HG02981 (cell line): ENCODE measurements at regions not wholly inside any gene's neighbourhood (a gene's known extent, or its start where the extent isn't known, plus 50 kb on each side); places are given as distances from the start of the nearest gene placed in this dataset.
"Not testable (repeated sequence)": the region's sequence is repeated elsewhere in the genome, so short reads cannot be mapped to it uniquely, and the experiment has no call there.

Source experiments
- ATAC-seq: cut with Tn5 transposase; IDR thresholded peaks from one replicate; pipeline ENCODE4 v1.9.1; 2021; ENCODE audit warnings: mild to moderate bottlenecking, moderate library complexity; ENCODE audit not compliant: unreplicated experiment

DNA sequence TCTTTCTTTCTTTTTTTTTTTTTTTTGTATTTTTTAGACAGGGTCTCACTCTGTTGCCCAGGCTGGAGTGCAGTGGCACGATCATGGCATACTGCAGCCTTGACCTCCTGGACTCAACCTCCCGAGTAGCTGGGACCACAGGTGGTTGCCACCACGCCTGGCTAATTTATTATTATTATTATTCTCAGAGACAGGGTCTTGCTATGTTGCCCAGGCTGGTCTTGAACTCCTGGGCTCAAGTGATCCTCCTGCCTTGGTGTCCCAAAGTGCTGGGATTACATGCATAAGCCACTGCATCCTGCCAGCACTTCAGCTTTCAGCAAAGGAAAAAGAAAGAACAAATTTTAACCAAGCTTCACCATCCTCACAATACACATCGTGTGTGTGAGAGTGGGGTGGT is 97.9 kb upstream of the SERBP1 start:
- no peak for ATAC-seq

- no peak for ATAC-seq
These were observed 99.9 kb upstream of the SERBP1 start for GRCh38 chr1:67530071-67530470.

GRCh38 chr1:67532452-67533216 is 102.4 kb upstream of the SERBP1 start:
- ATAC-seq = no peak

DNA sequence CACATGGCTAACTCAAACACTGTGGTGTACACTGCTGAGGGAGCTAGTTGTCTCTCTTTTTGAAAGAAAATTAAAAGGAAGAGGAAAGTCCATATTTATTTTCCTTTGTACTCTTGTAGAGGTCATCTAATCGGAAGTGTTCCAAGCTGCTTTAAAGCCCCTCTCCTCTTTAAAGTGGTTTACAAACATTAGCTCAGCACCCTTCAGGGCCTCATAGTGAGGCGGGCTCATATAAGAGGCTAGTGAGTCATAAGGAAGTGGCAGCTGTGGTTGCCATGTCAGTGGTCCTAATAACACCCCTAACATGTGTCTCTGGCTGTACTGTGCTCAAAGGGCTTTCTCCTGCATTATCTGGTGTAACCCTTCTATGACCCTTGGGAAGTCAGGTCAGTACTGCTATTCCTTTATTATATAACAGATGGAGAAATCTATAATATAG is 104.4 kb upstream of the SERBP1 start:
- no peak for ATAC-seq

- peak; percentile 81 for ATAC-seq
These were observed 105.3 kb upstream of the SERBP1 start for GRCh38 chr1:67535474-67535873.

- no peak for ATAC-seq
These were observed 106.9 kb upstream of the SERBP1 start for GRCh38 chr1:67536957-67537666.

DNA sequence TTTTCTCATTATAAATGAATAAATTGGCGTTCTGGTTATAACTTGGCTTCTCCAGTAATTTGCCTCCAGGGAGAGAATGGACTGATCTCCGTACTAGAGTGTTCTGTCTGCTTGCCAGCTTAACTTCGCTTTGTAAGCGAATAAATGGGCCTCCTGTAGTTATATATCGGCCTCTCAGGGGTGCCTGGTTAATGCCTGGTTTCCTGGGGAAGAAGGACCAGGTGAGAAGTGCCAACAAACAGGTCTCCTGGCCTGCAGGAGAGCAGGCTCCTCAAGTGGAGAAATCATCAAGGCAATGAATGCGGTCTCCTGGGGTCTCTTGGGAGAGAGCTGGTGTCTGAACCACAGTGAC is 107.4 kb upstream of the SERBP1 start:
- no peak for ATAC-seq

- ATAC-seq = no peak
These were observed 110.0 kb upstream of the SERBP1 start for GRCh38 chr1:67540025-67540732.

DNA sequence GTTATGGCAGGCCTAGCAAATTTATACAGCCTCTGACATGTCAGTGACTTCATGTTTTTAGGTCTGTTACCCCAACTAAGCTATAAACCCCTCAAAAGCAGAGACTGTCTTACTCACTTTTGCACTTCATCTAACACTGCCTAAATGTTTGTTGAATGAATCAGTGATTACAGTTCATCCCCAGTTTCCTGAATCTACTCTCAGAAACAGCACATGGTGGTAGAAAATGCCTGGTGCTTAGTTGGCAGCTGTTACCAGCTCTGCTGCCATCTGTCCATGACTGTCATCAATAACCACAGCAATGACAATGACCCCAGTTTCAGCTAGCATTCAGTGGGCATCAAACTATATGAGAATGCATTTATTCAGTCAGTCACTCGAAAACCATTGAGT is 110.5 kb upstream of the SERBP1 start:
- ATAC-seq = no peak

- ATAC-seq = no peak
These were observed 112.5 kb upstream of the SERBP1 start for GRCh38 chr1:67542747-67543146.

DNA sequence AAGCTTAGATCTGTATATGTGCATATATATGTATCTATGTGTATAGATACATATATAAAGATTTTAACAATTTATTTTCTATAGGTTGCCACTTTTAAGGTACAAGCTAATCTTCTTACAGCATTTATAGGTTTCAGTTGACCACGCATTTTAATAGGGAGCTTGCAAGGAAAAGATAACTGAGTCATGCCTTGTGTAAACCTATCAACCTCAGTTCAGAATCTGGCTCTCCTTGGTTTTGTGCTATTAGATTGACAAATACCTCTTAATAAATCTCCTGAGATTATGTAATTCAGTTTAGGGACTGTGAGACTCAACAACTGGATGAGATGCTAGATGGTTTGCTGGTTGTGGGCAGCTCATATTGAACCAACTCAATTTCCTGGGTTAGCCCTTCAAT is 114.7 kb upstream of the SERBP1 start:
- ATAC-seq = no peak

DNA sequence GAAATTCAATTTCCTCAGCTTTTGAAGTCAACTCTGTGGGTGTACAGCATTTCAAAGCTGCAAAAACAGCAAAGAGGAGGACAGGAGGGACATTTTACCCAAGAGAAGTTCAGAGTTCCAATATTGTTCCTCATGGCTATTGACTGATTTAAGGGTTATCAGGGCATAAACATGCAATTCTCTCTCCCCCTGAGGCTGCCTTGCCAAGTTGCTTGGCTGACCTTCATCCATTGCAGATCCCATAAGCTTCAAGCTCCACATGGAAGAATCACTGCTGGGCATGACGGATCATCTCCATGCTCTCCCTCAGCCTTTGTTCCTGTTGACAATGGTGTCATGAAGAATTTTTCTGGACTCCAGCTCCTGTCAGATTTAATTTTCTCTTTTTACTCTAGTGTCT is 115.2 kb upstream of the SERBP1 start:
- ATAC-seq = no peak

DNA sequence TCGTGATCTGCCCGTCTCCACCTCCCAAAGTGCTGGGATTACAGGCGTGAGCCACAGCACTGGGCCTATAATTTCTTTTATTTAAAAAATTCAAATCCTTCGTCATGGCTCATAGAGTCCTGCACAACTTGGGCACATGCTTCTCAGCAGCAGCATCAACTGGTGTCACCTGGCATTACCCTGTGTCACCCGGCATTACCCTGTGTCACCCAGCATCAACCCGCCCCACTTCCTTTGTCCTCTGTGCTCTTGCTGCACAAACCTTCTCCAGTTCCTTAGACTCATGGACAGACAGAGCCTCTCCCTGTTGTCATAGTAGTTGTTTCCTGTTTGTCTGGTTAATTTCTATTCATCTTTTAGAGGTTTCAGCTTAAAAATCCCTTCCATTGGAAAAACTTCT is 121.2 kb upstream of the SERBP1 start:
- no peak for ATAC-seq

DNA sequence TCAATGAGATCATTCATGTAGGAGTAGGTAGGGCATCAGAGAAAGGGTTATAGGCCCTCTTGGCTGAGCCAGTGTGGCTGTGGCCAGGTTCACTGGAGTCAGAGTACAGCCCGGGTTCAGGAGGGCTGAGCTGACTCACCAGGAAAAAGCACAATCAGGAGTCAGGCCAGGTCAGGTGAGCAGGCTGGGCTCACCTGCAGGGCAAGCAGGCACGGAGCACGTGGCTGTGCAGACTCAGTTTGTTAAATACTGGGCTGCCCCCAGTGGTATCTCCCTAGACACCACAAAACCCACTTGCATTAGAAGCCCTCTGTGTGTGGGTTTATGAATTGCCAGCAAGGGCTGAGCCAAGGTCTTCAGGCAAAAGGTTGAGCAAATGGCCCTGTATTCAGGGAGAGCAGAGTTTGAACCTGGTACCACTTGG is 122.1 kb upstream of the SERBP1 start:
- ATAC-seq = no peak

DNA sequence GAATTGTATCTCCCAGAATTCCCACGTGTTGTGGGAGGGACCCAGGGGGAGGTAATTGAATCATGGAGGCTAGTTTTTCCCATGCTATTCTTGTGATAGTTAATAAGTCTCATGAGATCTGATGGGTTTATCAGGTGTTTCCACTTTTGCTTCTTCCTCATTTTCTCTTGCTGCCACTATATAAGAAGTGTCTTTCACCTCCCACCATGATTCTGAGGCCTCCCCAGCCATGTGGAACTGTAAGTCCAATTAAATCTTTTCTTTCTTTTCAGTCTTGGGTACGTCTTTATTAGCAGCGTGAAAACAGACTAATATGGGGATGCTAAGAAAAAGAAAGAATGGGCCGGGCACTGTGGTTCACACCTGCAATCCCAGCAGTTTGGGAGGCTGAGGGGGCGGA is 124.0 kb upstream of the SERBP1 start:
- ATAC-seq = not testable (repeated sequence)

DNA sequence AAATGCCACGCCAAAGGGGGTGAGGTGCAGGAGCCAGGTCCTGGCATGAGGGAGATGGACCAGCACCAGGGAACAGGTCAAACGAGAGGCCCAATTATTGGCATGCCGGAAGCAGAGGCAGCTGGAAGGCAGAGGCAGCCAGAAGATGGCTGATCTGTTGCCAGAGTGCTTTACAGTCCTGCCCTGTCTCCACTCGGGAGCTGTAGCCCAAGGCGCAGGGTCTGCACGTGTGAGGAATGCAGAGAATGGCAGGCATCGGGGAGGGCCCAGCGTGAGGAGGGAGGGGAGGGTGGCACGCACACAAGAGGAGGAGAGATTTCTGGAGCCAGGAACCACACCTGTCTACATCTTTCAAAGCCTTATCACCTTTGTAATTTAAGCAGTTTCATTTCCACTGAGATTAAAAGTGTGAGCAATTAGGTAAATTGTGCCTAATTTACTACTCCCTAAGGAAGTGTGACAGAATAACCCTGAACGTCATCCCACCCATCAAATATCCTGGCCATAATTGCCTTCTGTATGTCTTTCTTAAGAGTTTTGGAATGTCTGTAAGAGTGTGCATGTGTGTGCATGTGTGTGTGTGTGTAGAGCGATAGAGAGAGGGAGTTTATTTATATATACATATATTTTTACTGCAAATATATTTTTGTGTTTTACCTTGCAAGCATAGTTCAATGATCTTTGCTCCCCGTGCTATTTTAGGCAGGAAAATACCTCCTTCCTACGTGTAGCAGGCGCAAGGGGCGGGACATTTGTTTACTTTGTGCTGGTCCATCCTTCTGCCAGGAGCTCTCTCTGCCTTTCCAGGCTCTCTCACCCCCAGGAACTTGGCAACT is 125.5 kb upstream of the SERBP1 start:
- no peak for ATAC-seq

DNA sequence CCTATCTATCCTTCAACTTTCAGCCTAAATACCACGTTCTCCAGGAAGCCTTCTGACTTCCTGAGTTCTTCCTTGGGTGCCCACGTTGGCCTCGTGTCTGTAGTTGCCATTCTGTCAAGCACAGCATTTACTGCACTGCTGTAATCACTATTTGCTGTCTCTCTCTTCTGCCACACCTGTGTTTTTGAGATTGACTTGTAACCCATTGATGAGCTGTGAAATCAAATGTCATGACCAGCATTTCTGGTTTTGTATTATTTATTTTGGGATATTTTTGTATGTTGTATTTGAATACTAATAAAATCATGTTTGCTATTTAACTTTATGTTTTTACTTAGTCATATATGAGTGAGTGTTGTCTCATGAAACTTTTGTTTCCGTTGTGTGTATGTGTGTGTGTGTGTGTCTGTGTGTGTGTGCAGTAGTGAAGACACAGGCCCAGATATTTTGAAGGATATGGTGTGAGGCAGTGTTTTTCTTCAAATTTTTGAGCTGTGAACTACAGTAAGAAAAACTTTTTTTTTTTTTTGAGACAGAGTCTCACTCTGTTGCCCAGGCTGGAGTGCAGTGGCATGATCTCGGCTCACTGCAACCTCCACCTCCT is 126.2 kb upstream of the SERBP1 start:
- no peak for ATAC-seq

GRCh38 chr1:67557696-67558448 is 127.1 kb upstream of the GADD45A start:
- no peak for ATAC-seq

DNA sequence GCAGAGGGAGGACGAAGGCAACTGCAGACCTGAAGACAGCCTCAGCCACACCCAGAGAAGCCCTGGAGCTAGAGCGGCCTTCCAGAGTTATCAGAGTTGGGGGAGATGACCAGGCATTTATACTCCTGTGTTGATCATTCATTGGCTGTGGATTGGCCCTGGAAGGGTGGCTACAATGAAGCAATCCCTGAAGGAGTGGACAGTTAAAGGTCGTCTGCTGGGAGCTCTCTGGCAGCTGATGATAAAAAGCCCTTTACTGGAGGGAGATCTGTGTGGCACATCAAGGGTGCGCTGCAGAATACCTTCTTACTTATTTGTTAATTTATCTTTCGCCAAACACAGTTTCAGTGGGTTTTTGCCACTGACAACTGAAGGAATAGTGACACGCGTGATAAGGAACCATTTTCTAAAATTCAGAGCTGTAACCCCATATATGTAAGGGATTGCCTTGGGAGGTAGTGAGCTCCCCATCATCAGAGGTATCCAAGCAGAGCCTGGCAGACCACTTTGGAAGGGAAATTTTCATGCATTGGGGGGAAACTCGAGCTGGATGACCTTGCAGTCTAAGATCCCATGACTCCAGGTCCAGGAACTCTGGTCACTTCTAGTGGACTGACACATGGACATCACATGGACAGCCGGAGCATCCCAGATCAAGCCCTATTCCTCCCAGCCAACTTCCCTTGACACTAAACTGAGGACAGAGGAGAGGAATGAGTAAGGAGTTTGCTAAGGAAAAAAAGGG is 126.4 kb upstream of the GADD45A start:
- no peak for ATAC-seq
